H1 (cell line): ENCODE measurements at regions not wholly inside any gene's neighbourhood (a gene's known extent, or its start where the extent isn't known, plus 50 kb on each side); places are given as distances from the start of the nearest gene placed in this dataset.

Experiments
- EZH2 ChIP-seq: fragments of 200-600 bp; sonication (generic); IDR thresholded peaks from 2 replicates; pipeline ENCODE4 v1.7.1; 2012; ENCODE audit warnings: low read depth, mild to moderate bottlenecking, moderate library complexity, low read length, inconsistent platforms; ENCODE audit not compliant: severe bottlenecking
- MAX ChIP-seq: IDR thresholded peaks from 2 replicates; pipeline ENCODE4 v1.6.1; 2012; ENCODE audit warnings: inconsistent platforms
- POLR2A ChIP-seq, 2 experiments: IDR thresholded peaks; 1 replicate in 1 of 2; 2 replicates in 1 of 2; pipeline ENCODE4 v1.6.1; 2011; ENCODE audit warnings: low read depth in 2 of 2, low read length in 2 of 2, mild to moderate bottlenecking in 2 of 2; ENCODE audit errors: control extremely low read depth in 1 of 2

- TF ChIP-seq POLR2A (IDR thresholded peaks at IDR 0.05; ENCODE audit: control extremely low read depth in 1 of 2, low read depth in 2 of 2, low read length in 2 of 2), result no peak
- TF ChIP-seq EZH2, result no peak
- no peak for TF ChIP-seq MAX
Measured at GRCh38 chr12:92384571-92384970, 238.9 kb upstream of the BTG1 start.
